ENCODE measurements at regions not wholly inside any gene's neighbourhood (a gene's known extent, or its start where the extent isn't known, plus 50 kb on each side); places are given as distances from the start of the nearest gene placed in this dataset.

DNA sequence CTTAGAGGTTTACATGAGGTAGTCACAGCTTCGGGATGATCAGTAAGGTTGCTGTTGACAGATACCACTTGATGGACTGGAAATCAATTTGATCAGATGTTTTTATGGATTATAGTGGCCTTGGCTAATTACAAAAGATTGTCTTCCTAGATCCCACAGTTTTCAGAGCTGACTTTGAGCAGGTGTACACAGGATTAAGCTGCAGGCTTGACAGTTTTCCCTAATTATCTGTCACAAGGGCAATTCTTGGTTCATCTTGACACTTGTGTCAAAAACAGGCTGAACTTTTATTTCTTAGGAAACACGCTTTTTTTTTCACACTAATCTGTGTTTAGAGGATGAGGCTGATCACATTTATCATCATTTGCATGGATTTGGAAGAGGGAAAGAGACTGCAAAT lies 824.0 kb upstream of the PIK3C3 start:
- TF ChIP-seq POLR2AphosphoS5 (IDR thresholded peaks at IDR 0.05) (no peak), POLR2A (IDR thresholded peaks at IDR 0.05) (no peak), EP300 (IDR thresholded peaks at IDR 0.05) (no peak)
- TF ChIP-seq, protein P1, sequence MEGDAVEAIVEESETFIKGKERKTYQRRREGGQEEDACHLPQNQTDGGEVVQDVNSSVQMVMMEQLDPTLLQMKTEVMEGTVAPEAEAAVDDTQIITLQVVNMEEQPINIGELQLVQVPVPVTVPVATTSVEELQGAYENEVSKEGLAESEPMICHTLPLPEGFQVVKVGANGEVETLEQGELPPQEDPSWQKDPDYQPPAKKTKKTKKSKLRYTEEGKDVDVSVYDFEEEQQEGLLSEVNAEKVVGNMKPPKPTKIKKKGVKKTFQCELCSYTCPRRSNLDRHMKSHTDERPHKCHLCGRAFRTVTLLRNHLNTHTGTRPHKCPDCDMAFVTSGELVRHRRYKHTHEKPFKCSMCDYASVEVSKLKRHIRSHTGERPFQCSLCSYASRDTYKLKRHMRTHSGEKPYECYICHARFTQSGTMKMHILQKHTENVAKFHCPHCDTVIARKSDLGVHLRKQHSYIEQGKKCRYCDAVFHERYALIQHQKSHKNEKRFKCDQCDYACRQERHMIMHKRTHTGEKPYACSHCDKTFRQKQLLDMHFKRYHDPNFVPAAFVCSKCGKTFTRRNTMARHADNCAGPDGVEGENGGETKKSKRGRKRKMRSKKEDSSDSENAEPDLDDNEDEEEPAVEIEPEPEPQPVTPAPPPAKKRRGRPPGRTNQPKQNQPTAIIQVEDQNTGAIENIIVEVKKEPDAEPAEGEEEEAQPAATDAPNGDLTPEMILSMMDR (IDR thresholded peaks at IDR 0.05): no peak
